HG03520 (cell line): ENCODE measurements at regions not wholly inside any gene's neighbourhood (a gene's known extent, or its start where the extent isn't known, plus 50 kb on each side); places are given as distances from the start of the nearest gene placed in this dataset.

ENCODE experiments used
- ATAC-seq: cut with Tn5 transposase; IDR thresholded peaks from one replicate; pipeline ENCODE4 v1.9.1; 2021; ENCODE audit warnings: mild to moderate bottlenecking, moderate library complexity; ENCODE audit not compliant: unreplicated experiment

- peak; percentile 85 for ATAC-seq
Measured at GRCh38 chr3:117486719-117487716, 777.4 kb downstream of the TUSC7 start.

- ATAC-seq, result no peak
Measured at GRCh38 chr3:117488983-117489382, 779.4 kb downstream of the TUSC7 start.

GRCh38 chr3:117489663-117490079, 780.1 kb downstream of the TUSC7 start:
- no peak for ATAC-seq

DNA sequence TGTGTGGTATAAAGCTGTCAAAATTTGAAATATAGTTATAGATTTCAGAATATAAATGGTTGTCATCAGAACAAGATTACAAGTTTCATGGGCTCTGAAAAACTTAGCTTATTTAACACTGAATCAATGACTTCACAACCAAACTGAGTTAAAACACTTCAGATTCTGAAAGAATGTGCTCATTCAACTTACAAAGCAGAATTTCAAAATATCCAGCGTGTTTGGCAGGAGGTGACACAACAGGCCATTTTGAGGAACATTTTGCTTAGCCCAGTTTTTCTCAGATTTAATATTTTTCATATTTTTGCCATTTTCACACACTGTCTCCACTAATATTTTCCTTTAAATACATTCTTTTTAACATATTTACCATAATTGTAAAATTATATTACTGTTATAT, 781.1 kb downstream of the TUSC7 start:
- ATAC-seq, result no peak

DNA sequence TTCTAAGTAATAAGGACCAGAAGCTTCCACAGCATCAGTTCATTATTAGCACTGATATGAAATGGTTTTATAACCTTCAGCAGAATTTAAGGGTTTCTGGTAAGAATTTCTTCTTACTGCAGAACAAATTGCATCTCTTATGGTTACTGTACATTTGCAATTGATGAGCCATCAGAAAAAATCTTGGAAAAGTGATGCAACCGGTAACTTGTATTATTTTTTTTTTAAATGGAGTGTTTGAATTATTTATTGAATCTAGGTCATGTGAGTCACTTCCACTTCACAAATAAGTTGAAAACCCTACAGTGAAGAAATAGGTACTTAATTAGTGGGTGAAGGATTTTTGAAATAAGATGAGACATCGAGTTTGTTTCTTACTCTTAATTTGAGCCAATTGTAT, 786.0 kb downstream of the TUSC7 start:
- no peak for ATAC-seq

DNA sequence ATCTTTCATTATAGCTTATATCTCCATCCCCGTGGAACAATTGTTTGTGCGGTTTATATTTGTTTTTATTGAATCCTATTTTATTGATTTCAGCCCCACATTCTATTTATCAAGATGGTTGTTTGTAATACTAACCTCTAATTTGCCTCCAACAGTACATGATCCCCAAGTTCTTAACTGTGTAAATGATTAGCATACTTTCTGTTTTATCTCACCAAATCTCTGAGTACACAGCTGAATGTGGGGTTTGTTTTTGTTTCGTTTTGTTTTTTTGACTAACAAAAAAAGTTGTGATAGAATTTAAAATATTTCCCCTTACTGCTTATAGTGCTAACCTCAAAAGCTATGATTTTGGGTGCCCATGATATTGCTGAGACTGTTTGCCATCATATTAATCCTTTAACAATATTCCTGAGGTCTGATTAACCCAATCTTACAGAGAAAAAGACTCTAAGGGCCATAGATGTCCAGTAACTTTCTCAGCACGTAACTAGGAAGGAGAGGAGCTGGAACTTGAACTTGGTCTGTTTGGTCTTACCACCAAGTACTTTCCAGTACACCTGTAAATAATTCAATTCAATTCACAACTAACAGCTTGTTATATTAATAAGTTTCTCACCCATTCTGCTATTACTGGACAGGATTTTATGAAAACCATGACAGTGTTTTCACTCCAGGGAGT, 789.8 kb downstream of the TUSC7 start:
- ATAC-seq, result no peak

DNA sequence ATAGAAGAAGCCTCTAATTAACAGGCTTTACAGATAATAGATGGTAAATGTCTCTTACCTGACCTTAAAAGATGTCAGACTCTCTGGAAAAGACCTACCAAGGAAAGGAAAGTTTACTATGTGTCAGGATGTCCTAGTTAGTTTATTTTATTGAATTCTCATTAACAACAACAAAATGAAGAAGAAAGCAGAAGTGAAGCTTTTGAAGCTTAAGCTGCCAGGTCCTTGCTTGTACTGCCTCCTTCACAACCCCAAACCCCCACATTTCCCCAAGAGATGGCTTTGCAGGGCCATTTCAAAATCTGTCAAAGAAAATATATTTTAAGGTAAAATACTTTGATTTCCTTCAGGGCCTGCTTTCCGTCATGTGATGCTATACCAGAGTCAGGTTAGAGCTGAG, 798.4 kb downstream of the TUSC7 start:
- ATAC-seq, result no peak

GRCh38 chr3:117509858-117510257, 800.3 kb downstream of the TUSC7 start:
- ATAC-seq, result no peak

- ATAC-seq, result no peak
Measured at GRCh38 chr3:117510396-117510795, 800.8 kb downstream of the TUSC7 start.

- no peak for ATAC-seq
Measured at GRCh38 chr3:117512975-117513374, 803.4 kb downstream of the TUSC7 start.

DNA sequence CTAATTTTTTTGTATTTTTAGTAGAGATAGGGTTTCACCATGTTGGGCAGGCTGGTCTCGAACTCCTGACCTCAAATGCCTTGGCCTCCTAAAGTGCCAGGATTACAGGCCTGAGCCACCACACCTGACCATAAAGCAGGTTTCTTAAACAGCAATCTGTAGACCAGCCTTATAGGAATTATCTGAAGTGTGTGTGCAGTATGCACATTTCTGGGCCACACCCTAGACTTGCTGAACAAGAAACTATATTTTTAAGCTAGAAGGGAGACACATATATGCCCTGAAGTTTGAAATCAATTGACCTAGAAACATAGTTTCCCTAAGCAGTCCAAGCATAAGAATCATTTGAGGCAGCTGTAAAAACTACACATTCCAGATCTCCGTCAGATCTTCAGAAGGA, 805.7 kb downstream of the TUSC7 start:
- ATAC-seq, result no peak

- ATAC-seq, result no peak
Measured at GRCh38 chr3:117518364-117518763, 808.8 kb downstream of the TUSC7 start.

DNA sequence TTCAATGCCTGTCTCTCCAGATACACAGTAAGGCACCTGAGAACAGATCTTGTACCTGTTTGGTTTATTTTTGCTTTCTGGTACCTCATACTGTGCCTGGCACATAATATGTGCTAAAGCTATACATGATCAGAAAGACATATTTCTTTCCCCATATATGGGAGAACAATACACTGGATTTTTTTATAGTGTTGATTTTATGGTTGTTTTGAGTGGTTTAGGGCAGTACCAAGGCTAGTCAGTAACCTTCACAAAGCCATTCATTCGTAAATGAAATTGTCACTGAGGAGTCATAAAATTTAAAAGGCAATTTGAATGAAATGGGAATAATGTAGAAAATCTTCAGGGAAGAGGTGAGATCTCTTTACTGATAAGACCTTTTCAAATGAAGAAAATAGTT, 810.2 kb downstream of the TUSC7 start:
- no peak for ATAC-seq

DNA sequence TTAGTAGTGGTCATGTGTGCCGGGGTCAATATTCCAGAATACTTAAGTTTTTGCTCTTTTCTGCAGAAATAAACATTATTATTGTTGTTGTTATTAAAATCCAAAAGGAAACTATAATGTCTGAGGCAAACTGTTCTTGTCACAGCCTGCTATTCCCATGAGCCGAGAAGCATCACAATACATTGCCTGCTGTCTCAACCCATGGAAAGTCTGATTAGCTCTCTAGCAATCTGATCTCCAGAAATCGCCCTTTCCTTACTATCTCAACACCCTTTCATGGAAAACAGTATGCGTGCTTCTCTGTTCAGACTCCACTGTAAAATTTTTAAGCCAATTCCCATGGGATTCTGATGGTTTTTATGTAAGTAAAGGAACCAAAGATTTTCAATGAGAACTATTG, 811.0 kb downstream of the TUSC7 start:
- no peak for ATAC-seq

GRCh38 chr3:117523418-117523817, 813.8 kb downstream of the TUSC7 start:
- no peak for ATAC-seq

DNA sequence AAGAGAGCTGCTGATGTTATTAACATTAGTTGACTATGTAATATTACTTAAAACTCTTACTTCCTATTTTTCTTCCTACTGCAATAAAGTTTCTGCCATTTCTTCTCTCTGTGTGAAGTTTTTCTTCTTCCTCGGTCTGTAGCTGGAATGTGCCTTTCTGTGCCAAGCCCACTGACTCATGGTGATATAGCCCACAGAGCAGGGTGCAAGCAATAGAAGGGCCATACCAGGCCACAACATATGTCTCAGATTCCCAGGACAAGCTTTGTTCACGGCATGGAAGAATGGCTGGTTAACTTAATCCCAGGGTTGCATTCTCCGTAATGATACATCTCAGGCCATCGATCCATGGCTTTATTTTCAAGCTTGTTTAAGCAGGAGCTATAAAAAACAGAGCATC, 815.3 kb downstream of the TUSC7 start:
- ATAC-seq, result no peak

GRCh38 chr3:117526470-117527079, 817.0 kb downstream of the TUSC7 start:
- no peak for ATAC-seq

DNA sequence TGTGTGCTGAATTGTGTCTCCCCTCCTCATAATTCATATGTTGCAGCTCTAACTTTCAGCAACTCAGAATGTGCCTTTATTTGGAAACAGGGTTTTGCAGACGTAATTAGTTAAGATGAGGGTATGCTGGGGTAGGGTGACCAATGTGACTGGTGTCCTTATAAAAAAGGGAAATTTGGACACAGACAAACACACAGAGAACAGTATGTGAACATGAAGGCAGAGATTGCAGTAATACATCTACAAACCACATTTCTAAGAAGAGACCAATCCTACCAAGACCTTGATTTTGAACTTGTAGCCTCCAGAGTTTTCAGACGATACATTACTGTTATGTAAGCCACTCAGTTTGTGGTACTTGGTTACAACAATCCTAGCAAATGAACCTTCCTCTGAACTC, 817.8 kb downstream of the TUSC7 start:
- no peak for ATAC-seq

GRCh38 chr3:117528688-117529087, 819.1 kb downstream of the TUSC7 start:
- no peak for ATAC-seq

- ATAC-seq, result no peak
Measured at GRCh38 chr3:117531078-117531767, 821.6 kb downstream of the TUSC7 start.

DNA sequence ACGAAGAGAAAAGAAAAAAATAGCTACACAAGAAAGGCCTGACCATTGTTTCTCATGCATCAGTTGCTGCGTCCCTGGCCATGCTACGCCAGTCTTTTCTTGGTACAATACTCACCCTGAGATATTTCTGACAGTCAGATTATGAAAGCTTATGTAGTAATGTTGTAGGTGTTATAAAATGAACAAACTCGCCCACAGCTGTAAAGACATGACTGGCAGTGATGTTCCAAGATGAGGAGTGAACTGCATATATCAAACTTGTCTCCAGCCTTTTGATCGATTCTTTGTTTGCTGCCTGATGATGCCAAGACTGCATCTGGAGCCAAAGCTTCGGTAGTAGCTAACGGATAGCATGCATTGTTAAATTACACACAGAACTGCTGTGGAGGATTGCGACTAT, 822.7 kb downstream of the TUSC7 start:
- ATAC-seq, result no peak
